BJ (cell line): ENCODE measurements at regions not wholly inside any gene's neighbourhood (a gene's known extent, or its start where the extent isn't known, plus 50 kb on each side); places are given as distances from the start of the nearest gene placed in this dataset.

Experiments used
- CTCF ChIA-PET: fragments of 350-600 bp; formaldehyde crosslinking; extraction: SDS; loops from one replicate; lab custom pipeline; 2021; ENCODE audit warnings: antibody characterized with exemption, inconsistent platforms; lab: Yijun Ruan, JAX
- POLR2A ChIA-PET: fragments of 300-600 bp; sonication (Branson Sonifier 250); formaldehyde crosslinking; extraction: SDS; loops from one replicate; lab custom pipeline; 2021; ENCODE audit warnings: antibody characterized with exemption; lab: Charles Lee
- DNase-seq: peaks from one replicate; pipeline ENCODE4 v3.0.0-alpha.2; 2011; ENCODE audit warnings: low read depth
- H3K27me3 ChIP-seq: 2 replicates; pipeline ENCODE4 v1.6.0; 2011; ENCODE audit warnings: low read length; ENCODE audit not compliant: control insufficient read depth, insufficient read depth
- H3K36me3 ChIP-seq: 2 replicates; pipeline ENCODE4 v1.5.1; 2011; ENCODE audit warnings: low read length; ENCODE audit not compliant: control insufficient read depth, insufficient read depth
- H3K4me3 ChIP-seq: 2 replicates; pipeline ENCODE4 v1.5.1; 2011; ENCODE audit warnings: low read depth, mild to moderate bottlenecking, control low read depth, low read length
- CTCF ChIP-seq: IDR thresholded peaks from 2 replicates; pipeline ENCODE4 v1.5.1; 2011; ENCODE audit warnings: low read depth, mild to moderate bottlenecking, control low read depth, inconsistent platforms, low read length, moderate library complexity; ENCODE audit not compliant: insufficient read depth

- CTCF ChIA-PET: interaction anchor here (1.0 kb wide), 1 partner anchor 11 kb away, joined by 4 read pairs; no protein-coding TSS in a partner anchor
- DNase-seq: no peak
- TF ChIP-seq CTCF: no peak
- no peak overlapping the region for H3K4me3 ChIP-seq
- POLR2A ChIA-PET: no interaction called here
- H3K27me3 ChIP-seq: 0 out of 2 replicates have a peak, but pooled peaks cover 2% of the 10 kb centered on the region
- no peaks in the 10 kb centered on the region for H3K36me3 ChIP-seq
Observed at GRCh38 chr1:228811712-228812305, 76.5 kb downstream of the RHOU start.

- Histone ChIP-seq H3K36me3 (no peaks in the 10 kb centered on the region), H3K27me3 (0 out of 2 replicates have a peak, but pooled peaks cover 2% of the 10 kb centered on the region), H3K4me3 (no peak overlapping the region)
- DNase-seq: no peak
- POLR2A ChIA-PET: no interaction called here
- TF ChIP-seq CTCF: no peak
- CTCF ChIA-PET: interaction anchor here (1.5 kb wide), 1 partner anchor 9 kb away, joined by 3 read pairs; no protein-coding TSS in a partner anchor
Observed at GRCh38 chr1:228812961-228813360, 77.7 kb downstream of the RHOU start.

- H3K36me3 ChIP-seq: no peaks in the 10 kb centered on the region
- no peak overlapping the region for H3K4me3 ChIP-seq
- TF ChIP-seq CTCF: no peak
- POLR2A ChIA-PET: no interaction called here
- no peak for DNase-seq
- 0 out of 2 replicates have a peak, but pooled peaks cover 2% of the 10 kb centered on the region for H3K27me3 ChIP-seq
- CTCF ChIA-PET: interaction anchor here (1.5 kb wide), 1 partner anchor 10 kb away, joined by 3 read pairs; no protein-coding TSS in a partner anchor
Observed at GRCh38 chr1:228814176-228814575, 78.9 kb downstream of the RHOU start.

GRCh38 chr1:228818296-228818695 lies 83.0 kb downstream of the RHOU start:
- POLR2A ChIA-PET: no interaction called here
- peaks cover 4% of the 10 kb centered on the region; the same call in 1 of the 2 replicates for H3K27me3 ChIP-seq
- TF ChIP-seq CTCF: no peak
- CTCF ChIA-PET: no interaction called here
- H3K4me3 ChIP-seq: no peak overlapping the region
- H3K36me3 ChIP-seq: no peaks in the 10 kb centered on the region
- DNase-seq: no peak

- H3K27me3 ChIP-seq: peaks cover 3% of the 10 kb centered on the region; the same call in 1 of the 2 replicates
- DNase-seq: no peak
- TF ChIP-seq CTCF: no peak
- H3K36me3 ChIP-seq: no peaks in the 10 kb centered on the region
- CTCF ChIA-PET: no interaction called here
- no peak overlapping the region for H3K4me3 ChIP-seq
- POLR2A ChIA-PET: no interaction called here
Observed at GRCh38 chr1:228818928-228819630, 83.8 kb downstream of the RHOU start.
